ENCODE measurements at regions not wholly inside any gene's neighbourhood (a gene's known extent, or its start where the extent isn't known, plus 50 kb on each side); places are given as distances from the start of the nearest gene placed in this dataset.
A peak's percentile ranks its signal among the peaks of the same experiment; 100 is the strongest.

GRCh38 chr5:142512043-142513042 lies 173.5 kb downstream of the FGF1 start (continued):
- TF ChIP-seq RCOR2 (CRISPR knock-in tag; IDR thresholded peaks at IDR 0.05) (no peak), ZIK1 (CRISPR knock-in tag; IDR thresholded peaks at IDR 0.05; ENCODE audit: borderline replicate concordance, low read depth) (no peak), ZNF781 (CRISPR knock-in tag; IDR thresholded peaks at IDR 0.05; ENCODE audit: borderline replicate concordance, not compliant biosample characterization) (no peak), ZFYVE20 (CRISPR knock-in tag; IDR thresholded peaks at IDR 0.05; ENCODE audit: borderline replicate concordance, low read depth) (no peak), FOXM1 (CRISPR knock-in tag; IDR thresholded peaks at IDR 0.05) (no peak), MLX (CRISPR knock-in tag; IDR thresholded peaks at IDR 0.05) (peak; percentile 57; the same call in 1 of the 2 replicates), ZNF580 (CRISPR knock-in tag; IDR thresholded peaks at IDR 0.05; ENCODE audit: borderline replicate concordance, low read depth) (no peak), ZNF552 (CRISPR knock-in tag; IDR thresholded peaks at IDR 0.05; ENCODE audit: borderline replicate concordance) (no peak), CSRNP1 (CRISPR knock-in tag; IDR thresholded peaks at IDR 0.05) (no peak), NCOA2 (CRISPR knock-in tag; IDR thresholded peaks at IDR 0.05) (no peak), PRDM4 (CRISPR knock-in tag; IDR thresholded peaks at IDR 0.05; ENCODE audit: borderline replicate concordance) (no peak), ZBTB33 (CRISPR knock-in tag; IDR thresholded peaks at IDR 0.05) (no peak), RXRB (CRISPR knock-in tag; IDR thresholded peaks at IDR 0.05; ENCODE audit: borderline replicate concordance) (no peak), RNF2 (conservative IDR thresholded peaks at IDR 0.05; ENCODE audit: low read depth) (peak; percentile 60; the same call in 1 of the 2 replicates), ZNF136 (CRISPR knock-in tag; IDR thresholded peaks at IDR 0.05; ENCODE audit: low read depth) (no peak), ZNF629 (CRISPR knock-in tag; conservative IDR thresholded peaks at IDR 0.05) (no peak), ZNF343 (CRISPR knock-in tag; IDR thresholded peaks at IDR 0.05) (no peak), ZNF138 (CRISPR knock-in tag; IDR thresholded peaks at IDR 0.05; ENCODE audit: low read depth) (no peak), KAT8 (CRISPR knock-in tag; IDR thresholded peaks at IDR 0.05) (no peak)
